ENCODE measurements at regions not wholly inside any gene's neighbourhood (a gene's known extent, or its start where the extent isn't known, plus 50 kb on each side); places are given as distances from the start of the nearest gene placed in this dataset.

- TF ChIP-seq CTCF (conservative IDR thresholded peaks at IDR 0.05; ENCODE audit: low read depth in 2 of 2): no peak
- no peak for TF ChIP-seq EZH2 (IDR thresholded peaks at IDR 0.05; ENCODE audit: low read depth, unreplicated experiment)
- no peak for TF ChIP-seq POLR2AphosphoS5 (IDR thresholded peaks at IDR 0.05; ENCODE audit: low read depth)
- no peak for TF ChIP-seq CREB1 (CRISPR knock-in tag; IDR thresholded peaks at IDR 0.05; ENCODE audit: low read depth)
- TF ChIP-seq, protein P1, sequence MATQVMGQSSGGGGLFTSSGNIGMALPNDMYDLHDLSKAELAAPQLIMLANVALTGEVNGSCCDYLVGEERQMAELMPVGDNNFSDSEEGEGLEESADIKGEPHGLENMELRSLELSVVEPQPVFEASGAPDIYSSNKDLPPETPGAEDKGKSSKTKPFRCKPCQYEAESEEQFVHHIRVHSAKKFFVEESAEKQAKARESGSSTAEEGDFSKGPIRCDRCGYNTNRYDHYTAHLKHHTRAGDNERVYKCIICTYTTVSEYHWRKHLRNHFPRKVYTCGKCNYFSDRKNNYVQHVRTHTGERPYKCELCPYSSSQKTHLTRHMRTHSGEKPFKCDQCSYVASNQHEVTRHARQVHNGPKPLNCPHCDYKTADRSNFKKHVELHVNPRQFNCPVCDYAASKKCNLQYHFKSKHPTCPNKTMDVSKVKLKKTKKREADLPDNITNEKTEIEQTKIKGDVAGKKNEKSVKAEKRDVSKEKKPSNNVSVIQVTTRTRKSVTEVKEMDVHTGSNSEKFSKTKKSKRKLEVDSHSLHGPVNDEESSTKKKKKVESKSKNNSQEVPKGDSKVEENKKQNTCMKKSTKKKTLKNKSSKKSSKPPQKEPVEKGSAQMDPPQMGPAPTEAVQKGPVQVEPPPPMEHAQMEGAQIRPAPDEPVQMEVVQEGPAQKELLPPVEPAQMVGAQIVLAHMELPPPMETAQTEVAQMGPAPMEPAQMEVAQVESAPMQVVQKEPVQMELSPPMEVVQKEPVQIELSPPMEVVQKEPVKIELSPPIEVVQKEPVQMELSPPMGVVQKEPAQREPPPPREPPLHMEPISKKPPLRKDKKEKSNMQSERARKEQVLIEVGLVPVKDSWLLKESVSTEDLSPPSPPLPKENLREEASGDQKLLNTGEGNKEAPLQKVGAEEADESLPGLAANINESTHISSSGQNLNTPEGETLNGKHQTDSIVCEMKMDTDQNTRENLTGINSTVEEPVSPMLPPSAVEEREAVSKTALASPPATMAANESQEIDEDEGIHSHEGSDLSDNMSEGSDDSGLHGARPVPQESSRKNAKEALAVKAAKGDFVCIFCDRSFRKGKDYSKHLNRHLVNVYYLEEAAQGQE (IDR thresholded peaks at IDR 0.05; ENCODE audit: unreplicated experiment): no peak
- no peak for TF ChIP-seq JUNB (IDR thresholded peaks at IDR 0.05; ENCODE audit: unreplicated experiment)
- TF ChIP-seq ZNF331 (CRISPR knock-in tag; IDR thresholded peaks at IDR 0.05; ENCODE audit: low read depth): no peak
- no peak for TF ChIP-seq NANOG (IDR thresholded peaks at IDR 0.05; ENCODE audit: borderline replicate concordance)
- TF ChIP-seq EZH2phosphoT487 (IDR thresholded peaks at IDR 0.05; ENCODE audit: unreplicated experiment): no peak
Observed at GRCh38 chr3:72299321-72299802, 514.4 kb upstream of the PROK2 start.
